Hematopoietic multipotent progenitor cell treated with erythropoietin and hydrocortisone succinate and interleukin-3 and kit ligand, for 15 days (in vitro differentiated cells): ENCODE measurements at regions not wholly inside any gene's neighbourhood (a gene's known extent, or its start where the extent isn't known, plus 50 kb on each side); places are given as distances from the start of the nearest gene placed in this dataset.

ENCODE experiments used
- DNase-seq: peaks from one replicate; pipeline ENCODE4 v3.0.0-alpha.2; 2015; ENCODE audit warnings: low spot score

- DNase-seq: no peak
Observed at GRCh38 chr17:27391427-27391826, 64.8 kb upstream of the KSR1 start.

DNA sequence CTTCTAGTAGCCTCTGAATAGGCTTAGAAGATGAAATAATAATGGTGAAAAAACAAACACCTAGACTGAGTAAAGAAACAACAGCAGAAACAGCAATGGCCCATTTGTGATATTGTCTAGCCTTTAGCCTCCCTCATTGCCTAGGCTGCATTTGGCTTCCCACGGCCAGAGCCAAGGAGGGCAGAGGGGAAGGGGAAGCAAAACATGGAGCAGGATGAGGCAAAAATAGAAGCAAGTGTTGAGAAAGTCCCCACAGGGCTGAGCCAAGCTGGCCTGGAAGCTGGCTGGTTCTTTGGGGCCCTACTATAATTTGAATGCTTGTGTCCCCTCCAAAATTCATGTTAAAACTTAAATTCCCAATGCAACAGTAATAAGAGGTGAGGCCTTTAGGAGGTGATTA lies 60.2 kb upstream of the KSR1 start:
- DNase-seq: no peak

DNA sequence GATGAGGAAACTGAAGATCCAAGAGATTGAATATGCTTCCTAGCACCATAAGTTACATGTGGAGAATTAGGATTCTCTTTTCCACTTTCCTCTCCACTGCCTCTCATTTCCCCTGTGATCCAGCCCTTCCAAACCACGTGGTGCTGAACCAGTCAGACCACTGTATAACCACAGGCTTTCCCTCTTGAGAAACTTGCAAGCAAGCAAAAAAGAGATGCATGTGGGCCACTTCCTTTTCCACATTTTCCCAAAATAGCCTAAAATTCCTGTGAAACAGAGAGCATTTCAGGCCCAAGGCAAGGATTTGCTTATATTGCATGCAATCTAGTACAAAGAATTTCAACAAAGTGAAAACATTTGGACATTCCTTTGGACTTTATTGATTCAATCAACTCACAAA lies 59.3 kb upstream of the KSR1 start:
- DNase-seq: no peak

- no peak for DNase-seq
Observed at GRCh38 chr17:27398691-27399090, 57.6 kb upstream of the KSR1 start.

DNA sequence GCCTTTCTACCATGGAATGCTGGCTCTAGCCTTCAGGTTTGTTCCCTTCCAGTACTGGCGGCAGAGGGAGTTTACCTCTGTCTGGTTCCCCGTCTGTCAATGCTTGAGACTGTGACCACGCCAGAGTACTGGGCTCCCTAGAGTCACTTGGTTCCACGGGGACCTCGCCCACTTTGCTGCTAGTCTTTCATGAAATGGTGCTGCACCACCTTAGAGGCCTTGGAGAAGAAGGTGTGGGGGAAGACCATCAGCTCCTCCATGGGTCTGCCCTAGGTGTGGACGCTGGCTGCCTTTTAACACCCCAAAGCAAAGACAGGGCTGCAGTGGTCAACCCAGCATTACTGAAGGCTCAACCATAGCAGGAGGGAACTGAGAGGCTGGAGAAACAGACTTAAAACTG lies 55.3 kb upstream of the KSR1 start:
- DNase-seq: no peak

GRCh38 chr17:27402943-27403342 lies 53.3 kb upstream of the KSR1 start:
- DNase-seq: no peak

DNA sequence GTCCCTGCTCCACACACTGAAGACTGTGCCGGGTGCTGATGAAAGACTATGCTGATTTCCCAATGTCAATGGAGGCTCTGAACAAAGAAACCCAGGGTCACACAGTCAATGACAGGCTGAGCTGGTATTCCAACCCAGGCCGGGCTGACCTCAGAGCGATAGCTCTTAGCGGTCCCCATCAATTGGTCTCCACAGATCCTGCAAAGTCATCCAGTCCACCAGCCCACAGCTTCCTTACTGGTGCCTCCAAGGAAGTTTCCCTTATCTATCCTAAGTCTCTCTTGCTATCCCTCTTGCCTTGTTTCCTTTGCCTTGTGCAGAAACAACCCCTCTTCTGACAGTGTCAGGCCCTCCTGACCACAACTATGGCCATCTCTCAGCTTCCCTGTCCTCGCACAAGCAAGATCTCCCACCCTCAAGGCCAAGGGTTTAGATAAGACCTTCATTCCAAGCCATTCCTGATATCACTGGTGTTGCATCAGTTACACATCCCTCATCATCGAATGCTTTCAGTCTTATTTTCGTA lies 52.7 kb upstream of the KSR1 start:
- no peak for DNase-seq

DNA sequence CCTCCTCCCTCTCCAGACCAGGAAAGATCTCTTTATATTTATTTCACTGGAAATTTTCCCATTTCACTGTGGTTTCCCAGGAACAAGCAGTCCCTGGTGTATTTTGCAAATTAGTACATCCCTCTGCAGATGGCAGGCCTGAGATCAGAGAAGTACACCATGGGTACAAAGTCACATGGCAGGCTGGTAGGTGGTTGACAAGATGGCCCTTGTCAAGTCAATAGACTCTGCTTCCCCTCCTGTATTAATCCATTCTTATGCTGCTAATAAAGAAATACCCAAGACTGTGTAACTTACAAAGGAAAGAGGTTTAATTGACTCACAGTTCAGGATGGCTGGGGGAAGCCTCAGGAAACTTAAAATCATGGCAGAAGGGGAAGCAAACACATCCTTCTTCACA lies 51.6 kb upstream of the KSR1 start:
- DNase-seq: no peak
